Stimulated activated CD4-positive, alpha-beta T cell treated with anti-CD3 and anti-CD28 coated beads, Interleukin-15, amount 100 ng/mL, for 48 hours (primary cell): ENCODE measurements at regions not wholly inside any gene's neighbourhood (a gene's known extent, or its start where the extent isn't known, plus 50 kb on each side); places are given as distances from the start of the nearest gene placed in this dataset.
"Not testable (repeated sequence)": the region's sequence is repeated elsewhere in the genome, so short reads cannot be mapped to it uniquely, and the experiment has no call there.

Experiments
- DNase-seq, 2 donors: peaks; one replicate each; pipeline ENCODE4 v3.0.0-alpha.2; 2020; ENCODE audit warnings: low read depth in 2 of 2

- no peak for DNase-seq
Observed at GRCh38 chr2:53493210-53493609, 274.4 kb upstream of the CHAC2 start.

- no peak for DNase-seq
Observed at GRCh38 chr2:53490659-53491058, 276.9 kb upstream of the CHAC2 start.

- DNase-seq, result not testable (repeated sequence)
Observed at GRCh38 chr2:53486185-53486899, 281.3 kb upstream of the CHAC2 start.

GRCh38 chr2:53485021-53485728, 282.4 kb upstream of the CHAC2 start:
- no peak for DNase-seq

GRCh38 chr2:53484531-53484930, 283.1 kb upstream of the CHAC2 start:
- no peak for DNase-seq

- no peak for DNase-seq
Observed at GRCh38 chr2:53477517-53477916, 290.1 kb upstream of the CHAC2 start.

GRCh38 chr2:53476834-53477233, 290.8 kb upstream of the CHAC2 start:
- no peak for DNase-seq

- no peak for DNase-seq
Observed at GRCh38 chr2:53475766-53476165, 291.8 kb upstream of the CHAC2 start.

GRCh38 chr2:53475321-53475720, 292.3 kb upstream of the CHAC2 start:
- DNase-seq, result no peak

GRCh38 chr2:53474914-53475313, 292.7 kb upstream of the CHAC2 start:
- no peak for DNase-seq

GRCh38 chr2:53473775-53474311, 293.8 kb upstream of the CHAC2 start:
- no peak for DNase-seq

- DNase-seq, result no peak
Observed at GRCh38 chr2:53473236-53473635, 294.4 kb upstream of the CHAC2 start.

GRCh38 chr2:53467467-53468180, 300.0 kb upstream of the CHAC2 start:
- DNase-seq, result no peak

- no peak for DNase-seq
Observed at GRCh38 chr2:53463806-53464726, 303.5 kb upstream of the CHAC2 start.

GRCh38 chr2:53460937-53461336, 306.7 kb upstream of the CHAC2 start:
- DNase-seq, result no peak

- no peak for DNase-seq
Observed at GRCh38 chr2:53460347-53460746, 307.3 kb upstream of the CHAC2 start.

- DNase-seq, result no peak
Observed at GRCh38 chr2:53455094-53455493, 312.5 kb upstream of the CHAC2 start.

- DNase-seq, result no peak
Observed at GRCh38 chr2:53452957-53453748, 314.5 kb upstream of the CHAC2 start.

GRCh38 chr2:53452400-53452799, 315.2 kb upstream of the CHAC2 start:
- DNase-seq, result no peak

- no peak for DNase-seq
Observed at GRCh38 chr2:53450923-53451322, 316.7 kb upstream of the CHAC2 start.

GRCh38 chr2:53448591-53448990, 319.0 kb upstream of the CHAC2 start:
- no peak for DNase-seq
